ENCODE measurements at regions not wholly inside any gene's neighbourhood (a gene's known extent, or its start where the extent isn't known, plus 50 kb on each side); places are given as distances from the start of the nearest gene placed in this dataset.

- Histone ChIP-seq H3K27ac (no peak overlapping the region), H3K4me2 (no peak overlapping the region), H3K4me3 (no peak overlapping the region), H3K9me3 (no peaks in the 10 kb centered on the region), H3K4me1 (peaks cover 14% of the 10 kb centered on the region; the same call in 2 of the 3 replicates)
- no peak for FAIRE-seq
- no peak for ATAC-seq
- ChIA-PET CTCF (interaction anchor here (0.6 to 0.7 kb wide), 2 partner anchors 138 to 489 kb away, joined by 3 read pairs; no protein-coding TSS in a partner anchor), POLR2A (no interaction called here)
- WGBS (ENCODE audit: missing lambda C conversion rate), result 30% methylated on average over 2 of the region's 2 CpGs
- DNase-seq (ENCODE audit: low read depth in 1 of 2, low spot score in 1 of 2), result no peak
- TF ChIP-seq, protein P1, sequence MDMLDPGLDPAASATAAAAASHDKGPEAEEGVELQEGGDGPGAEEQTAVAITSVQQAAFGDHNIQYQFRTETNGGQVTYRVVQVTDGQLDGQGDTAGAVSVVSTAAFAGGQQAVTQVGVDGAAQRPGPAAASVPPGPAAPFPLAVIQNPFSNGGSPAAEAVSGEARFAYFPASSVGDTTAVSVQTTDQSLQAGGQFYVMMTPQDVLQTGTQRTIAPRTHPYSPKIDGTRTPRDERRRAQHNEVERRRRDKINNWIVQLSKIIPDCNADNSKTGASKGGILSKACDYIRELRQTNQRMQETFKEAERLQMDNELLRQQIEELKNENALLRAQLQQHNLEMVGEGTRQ (IDR thresholded peaks at IDR 0.05), result no peak
- TF ChIP-seq, protein P2, sequence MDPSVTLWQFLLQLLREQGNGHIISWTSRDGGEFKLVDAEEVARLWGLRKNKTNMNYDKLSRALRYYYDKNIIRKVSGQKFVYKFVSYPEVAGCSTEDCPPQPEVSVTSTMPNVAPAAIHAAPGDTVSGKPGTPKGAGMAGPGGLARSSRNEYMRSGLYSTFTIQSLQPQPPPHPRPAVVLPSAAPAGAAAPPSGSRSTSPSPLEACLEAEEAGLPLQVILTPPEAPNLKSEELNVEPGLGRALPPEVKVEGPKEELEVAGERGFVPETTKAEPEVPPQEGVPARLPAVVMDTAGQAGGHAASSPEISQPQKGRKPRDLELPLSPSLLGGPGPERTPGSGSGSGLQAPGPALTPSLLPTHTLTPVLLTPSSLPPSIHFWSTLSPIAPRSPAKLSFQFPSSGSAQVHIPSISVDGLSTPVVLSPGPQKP (IDR thresholded peaks at IDR 0.05; ENCODE audit: low read depth, low read length), result no peak
- no peak for TF ChIP-seq POLR2A (IDR thresholded peaks at IDR 0.05; ENCODE audit: low read length)
Observed at GRCh38 chr6:131357501-131357900, 215.5 kb upstream of the ARG1 start.

- Histone ChIP-seq H3K27ac (peak overlapping the region in 1 of 2 experiments; percentile 71; a peak in 3 of 6 replicates), H3K4me2 (peak overlapping the region; percentile 38), H3K9me3 (no peaks in the 10 kb centered on the region), H3K4me1 (peaks cover 14% of the 10 kb centered on the region; the same call in 2 of the 3 replicates), H3K4me3 (no peak overlapping the region)
- CTCF ChIA-PET, result no interaction called here
- 26% methylated on average over 4 of the region's 4 CpGs for WGBS (ENCODE audit: missing lambda C conversion rate)
- TF ChIP-seq ESRRA (IDR thresholded peaks at IDR 0.05; ENCODE audit: borderline replicate concordance, low read length) (no peak), CEBPB (IDR thresholded peaks at IDR 0.05) (peak; percentile 21 to 61; a peak in 2 of 4 replicates)
- DNase-seq (ENCODE audit: low read depth in 1 of 2, low spot score in 1 of 2) (peak; percentile 24 to 36), FAIRE-seq (no peak), ATAC-seq (peak; percentile 66 to 74; a peak in 5 of 6 replicates)
- POLR2A ChIA-PET, result no interaction called here
Observed at GRCh38 chr6:131362070-131362469, 211.0 kb upstream of the ARG1 start.

GRCh38 chr6:131362696-131363095 is 210.3 kb upstream of the ARG1 start:
- ATAC-seq, result no peak
- CTCF ChIA-PET, result no interaction called here

DNA sequence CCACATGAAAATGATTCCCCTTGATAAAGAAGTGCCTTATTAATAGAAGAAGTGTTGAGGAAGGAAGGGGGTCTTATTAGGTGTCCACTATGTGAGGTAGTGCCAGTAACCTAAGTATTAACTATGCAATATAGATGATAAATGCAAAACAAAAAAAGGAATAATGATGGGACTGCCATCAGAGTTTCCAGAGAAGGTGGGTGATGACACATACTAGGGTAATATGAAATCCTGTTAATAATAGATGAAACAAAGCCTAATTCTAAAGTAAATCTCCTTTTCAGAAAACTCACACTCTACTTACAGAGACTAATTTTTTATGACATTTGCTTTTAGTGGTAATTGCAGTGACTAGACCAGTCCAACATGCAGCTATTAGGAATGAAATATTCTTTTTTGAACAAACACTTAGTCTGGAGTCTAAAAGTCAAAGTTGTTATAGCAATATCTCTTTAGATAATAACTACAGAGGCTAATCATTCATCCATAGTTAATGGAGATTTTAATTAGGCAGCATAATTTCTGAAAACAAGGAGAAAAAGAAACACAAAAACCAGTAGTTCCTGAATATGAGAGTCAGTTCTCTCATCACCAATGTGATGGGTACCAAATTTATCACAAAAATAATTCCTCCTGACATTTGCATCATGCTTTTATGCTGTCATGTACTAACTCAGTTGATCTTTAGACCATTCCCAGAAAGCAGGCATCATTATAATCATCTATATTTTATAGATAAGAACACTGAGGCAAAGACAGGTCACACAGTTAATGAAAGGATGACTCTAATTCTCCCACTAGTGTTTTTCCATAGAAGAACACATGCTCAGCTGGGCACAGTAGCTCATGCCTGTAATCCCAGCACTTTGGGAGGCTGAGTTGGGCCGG is 208.8 kb upstream of the ARG1 start:
- Histone ChIP-seq H3K4me3 (no peak overlapping the region), H3K27ac (peak overlapping the region in 1 of 2 experiments; percentile 64; a peak in 2 of 6 replicates), H3K4me1 (peaks cover 18% of the 10 kb centered on the region; the same call in 2 of the 3 replicates), H3K4me2 (no peak overlapping the region), H3K9me3 (no peaks in the 10 kb centered on the region)
- ATAC-seq (no peak), FAIRE-seq (no peak), DNase-seq (ENCODE audit: low read depth in 1 of 2, low spot score in 1 of 2) (no peak)
- POLR2A ChIA-PET, result no interaction called here
- WGBS (ENCODE audit: missing lambda C conversion rate), result 60% methylated on average over 1 of the region's 1 CpG
- CTCF ChIA-PET, result no interaction called here
- no peak for TF ChIP-seq ZNF302 (CRISPR knock-in tag; IDR thresholded peaks at IDR 0.05)
- TF ChIP-seq TFCP2L1 (CRISPR knock-in tag; IDR thresholded peaks at IDR 0.05), result no peak
- TF ChIP-seq REST (IDR thresholded peaks at IDR 0.05), result no peak
- no peak for TF ChIP-seq RAD21 (conservative IDR thresholded peaks at IDR 0.05 in 1 of 2, IDR thresholded peaks at IDR 0.05 in 1 of 2)
- TF ChIP-seq BHLHE40 (IDR thresholded peaks at IDR 0.05; ENCODE audit: low read depth, low read length), result no peak
- TF ChIP-seq NFE2L2 (conservative IDR thresholded peaks at IDR 0.05; ENCODE audit: low read length), result no peak
- TF ChIP-seq POLR2AphosphoS2 (conservative IDR thresholded peaks at IDR 0.05; ENCODE audit: low read length), result no peak
- TF ChIP-seq CHD4 (IDR thresholded peaks at IDR 0.05; ENCODE audit: borderline replicate concordance), result no peak
- TF ChIP-seq HOXB13 (CRISPR knock-in tag; IDR thresholded peaks at IDR 0.05; ENCODE audit: low read depth), result no peak
- no peak for TF ChIP-seq KDM5A (IDR thresholded peaks at IDR 0.05)
- no peak for TF ChIP-seq CBX2 (IDR thresholded peaks at IDR 0.05; ENCODE audit: borderline replicate concordance, low read depth)
- no peak for TF ChIP-seq CHD2 (IDR thresholded peaks at IDR 0.05; ENCODE audit: low read length, partially characterized antibody)
- TF ChIP-seq, protein P2 (IDR thresholded peaks at IDR 0.05; ENCODE audit: low read depth, low read length), result no peak
- TF ChIP-seq FOSB (CRISPR knock-in tag; IDR thresholded peaks at IDR 0.05), result no peak
- no peak for TF ChIP-seq RCOR1 (IDR thresholded peaks at IDR 0.05; ENCODE audit: low read depth, low read length)
- TF ChIP-seq POLR2A (IDR thresholded peaks at IDR 0.05; ENCODE audit: low read length), result no peak

More at GRCh38 chr6:131362696-131363095, 210.3 kb upstream of the ARG1 start:
- FAIRE-seq (no peak), DNase-seq (ENCODE audit: low read depth in 1 of 2, low spot score in 1 of 2) (no peak)
- Histone ChIP-seq H3K4me3 (no peak overlapping the region), H3K4me1 (peaks cover 14% of the 10 kb centered on the region; the same call in 2 of the 3 replicates), H3K27ac (peak overlapping the region in 1 of 2 experiments; percentile 64; a peak in 2 of 6 replicates), H3K9me3 (no peaks in the 10 kb centered on the region), H3K4me2 (no peak overlapping the region)
- TF ChIP-seq KDM5A (IDR thresholded peaks at IDR 0.05), result no peak
- no peak for TF ChIP-seq SMC3 (IDR thresholded peaks at IDR 0.05)
- TF ChIP-seq, protein P3, sequence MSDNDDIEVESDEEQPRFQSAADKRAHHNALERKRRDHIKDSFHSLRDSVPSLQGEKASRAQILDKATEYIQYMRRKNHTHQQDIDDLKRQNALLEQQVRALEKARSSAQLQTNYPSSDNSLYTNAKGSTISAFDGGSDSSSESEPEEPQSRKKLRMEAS (IDR thresholded peaks at IDR 0.05), result no peak
- no peak for TF ChIP-seq KDM1A (IDR thresholded peaks at IDR 0.05; ENCODE audit: low read depth)
- TF ChIP-seq POLR2A (IDR thresholded peaks at IDR 0.05; ENCODE audit: low read length), result no peak
- POLR2A ChIA-PET, result no interaction called here
- WGBS (ENCODE audit: missing lambda C conversion rate), result 74% methylated on average over 8 of the region's 8 CpGs

Measured in A549 (cell line).